Glutamatergic neuron (in vitro differentiated cells): ENCODE measurements at regions not wholly inside any gene's neighbourhood (a gene's known extent, or its start where the extent isn't known, plus 50 kb on each side); places are given as distances from the start of the nearest gene placed in this dataset.

Experiments used
- DNase-seq: peaks from one replicate; pipeline ENCODE4 v3.0.0; 2022
- H3K27ac Mint-ChIP-seq: one replicate; pipeline ENCODE4 v1.8.0; 2020; ENCODE audit warnings: mild to moderate bottlenecking, mixed read lengths, inconsistent platforms; ENCODE audit not compliant: unreplicated experiment
- H3K27me3 Mint-ChIP-seq: one replicate; pipeline ENCODE4 v1.8.0; 2020; ENCODE audit warnings: mild to moderate bottlenecking, moderate library complexity, mixed read lengths, inconsistent platforms; ENCODE audit not compliant: unreplicated experiment
- H3K36me3 Mint-ChIP-seq: one replicate; pipeline ENCODE4 v1.8.0; 2020; ENCODE audit warnings: mild to moderate bottlenecking, mixed read lengths, inconsistent platforms; ENCODE audit not compliant: unreplicated experiment
- H3K4me1 Mint-ChIP-seq: one replicate; pipeline ENCODE4 v1.8.0; 2020; ENCODE audit warnings: mild to moderate bottlenecking, low read depth, mixed read lengths, inconsistent platforms; ENCODE audit not compliant: unreplicated experiment
- H3K4me3 Mint-ChIP-seq: one replicate; pipeline ENCODE4 v1.8.0; 2020; ENCODE audit warnings: mild to moderate bottlenecking, mixed read lengths, inconsistent platforms; ENCODE audit not compliant: unreplicated experiment
- H3K9me3 Mint-ChIP-seq: one replicate; pipeline ENCODE4 v1.8.0; 2020; ENCODE audit warnings: mild to moderate bottlenecking, moderate library complexity, mixed read lengths, inconsistent platforms; ENCODE audit not compliant: unreplicated experiment
- CTCF ChIP-seq: fragments of 200-600 bp; sonication (generic); IDR thresholded peaks from one replicate; pipeline ENCODE4 v1.5.0; 2021; ENCODE audit not compliant: partially characterized antibody, unreplicated experiment

DNA sequence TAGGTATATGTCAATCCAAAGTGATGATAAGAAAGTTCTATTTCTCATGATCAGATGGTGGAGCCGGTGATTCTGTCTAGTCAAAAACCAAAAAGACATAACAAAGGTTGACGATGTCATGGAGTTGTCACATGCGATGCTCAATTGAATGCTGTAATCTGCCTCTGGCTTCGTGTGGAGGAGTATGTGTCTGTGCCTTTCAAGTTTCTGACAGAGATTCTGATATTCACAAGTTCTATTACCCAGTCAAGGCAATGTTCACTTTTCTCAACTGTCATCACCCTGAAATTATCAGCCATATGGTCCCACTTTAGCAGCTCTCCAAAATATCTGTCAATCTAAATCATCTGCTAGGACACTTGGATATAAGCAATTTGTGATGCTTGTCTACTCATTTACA lies 367.6 kb upstream of the PRR20A start:
- no peak for TF ChIP-seq CTCF
- DNase-seq = no peak
- H3K4me3 Mint-ChIP-seq = no peak overlapping the region
- no peaks in the 10 kb centered on the region for H3K27me3 Mint-ChIP-seq
- no peaks in the 10 kb centered on the region for H3K36me3 Mint-ChIP-seq
- H3K4me1 Mint-ChIP-seq = no peaks in the 10 kb centered on the region
- no peaks in the 10 kb centered on the region for H3K9me3 Mint-ChIP-seq
- no peak overlapping the region for H3K27ac Mint-ChIP-seq

GRCh38 chr13:56789527-56789926 lies 351.2 kb upstream of the PRR20A start:
- Mint-ChIP-seq H3K27me3 (no peaks in the 10 kb centered on the region), H3K36me3 (no peaks in the 10 kb centered on the region), H3K4me3 (no peak overlapping the region), H3K27ac (no peak overlapping the region), H3K9me3 (no peaks in the 10 kb centered on the region), H3K4me1 (no peaks in the 10 kb centered on the region)
- no peak for DNase-seq
- TF ChIP-seq CTCF = no peak

- no peak for DNase-seq
- H3K9me3 Mint-ChIP-seq = no peaks in the 10 kb centered on the region
- no peaks in the 10 kb centered on the region for H3K27me3 Mint-ChIP-seq
- no peak for TF ChIP-seq CTCF
- H3K27ac Mint-ChIP-seq = no peak overlapping the region
- H3K36me3 Mint-ChIP-seq = no peaks in the 10 kb centered on the region
- no peaks in the 10 kb centered on the region for H3K4me1 Mint-ChIP-seq
- H3K4me3 Mint-ChIP-seq = no peak overlapping the region
Observed at GRCh38 chr13:56837161-56837560, 303.6 kb upstream of the PRR20A start.

DNA sequence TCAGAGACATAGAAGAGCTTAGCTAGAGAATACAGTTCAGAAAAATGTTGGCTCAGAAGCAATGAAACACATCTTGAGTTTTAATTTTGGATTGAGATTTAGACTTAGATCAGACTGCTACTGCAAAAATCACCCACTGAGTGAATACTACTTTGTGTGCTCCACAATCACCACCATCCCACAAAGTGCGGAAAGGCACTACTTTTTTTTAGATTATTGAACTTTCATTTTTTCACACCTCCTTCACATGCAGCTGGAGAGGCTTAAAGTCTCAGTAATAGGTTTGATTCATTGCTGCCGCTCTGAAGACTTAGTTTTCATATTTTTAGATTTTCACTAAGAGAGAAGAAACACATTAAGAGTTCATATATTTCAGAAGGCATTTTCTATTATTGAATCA lies 289.9 kb upstream of the PRR20A start:
- Mint-ChIP-seq H3K4me3 (no peak overlapping the region), H3K27me3 (no peaks in the 10 kb centered on the region), H3K9me3 (no peaks in the 10 kb centered on the region), H3K27ac (no peak overlapping the region), H3K4me1 (no peaks in the 10 kb centered on the region), H3K36me3 (no peaks in the 10 kb centered on the region)
- TF ChIP-seq CTCF = no peak
- no peak for DNase-seq

- Mint-ChIP-seq H3K27me3 (no peaks in the 10 kb centered on the region), H3K9me3 (peaks cover 3% of the 10 kb centered on the region), H3K4me1 (no peaks in the 10 kb centered on the region), H3K4me3 (no peak overlapping the region), H3K27ac (no peak overlapping the region), H3K36me3 (no peaks in the 10 kb centered on the region)
- no peak for TF ChIP-seq CTCF
- DNase-seq = no peak
Observed at GRCh38 chr13:56861476-56861875, 279.2 kb upstream of the PRR20A start.
